ENCODE measurements at regions not wholly inside any gene's neighbourhood (a gene's known extent, or its start where the extent isn't known, plus 50 kb on each side); places are given as distances from the start of the nearest gene placed in this dataset.

DNA sequence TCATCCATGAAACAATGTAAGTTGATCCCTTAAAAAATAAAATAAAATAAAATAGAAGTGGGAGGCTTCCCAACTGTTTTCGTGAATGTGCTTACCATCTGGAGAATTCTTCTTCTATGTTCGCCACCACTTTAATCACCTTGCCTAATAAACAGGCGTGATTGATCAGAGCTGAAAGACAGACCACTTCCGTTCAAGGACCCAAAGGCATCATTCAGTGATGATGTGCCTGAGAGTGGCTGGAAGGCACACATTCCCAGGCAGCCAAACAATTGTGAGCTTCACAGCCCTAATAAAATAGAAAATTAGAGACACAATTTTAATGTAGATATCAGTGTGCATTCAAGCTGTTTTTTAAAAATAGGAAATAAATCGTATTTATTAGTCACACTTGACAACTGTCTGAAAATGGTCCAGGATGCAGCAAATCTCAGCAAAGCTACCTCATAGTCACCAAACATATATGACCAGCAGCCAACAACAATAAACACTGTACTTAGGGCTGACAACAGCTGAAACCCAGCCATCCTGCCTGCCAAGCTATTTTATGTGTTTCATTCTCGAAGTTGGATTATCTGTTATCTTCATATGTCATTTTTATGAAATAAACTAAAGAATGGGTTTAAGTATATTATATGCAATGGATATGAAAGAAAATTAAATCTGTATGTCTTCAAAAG is 163.2 kb upstream of the FAM9B start:
- no peak for DNase-seq

DNA sequence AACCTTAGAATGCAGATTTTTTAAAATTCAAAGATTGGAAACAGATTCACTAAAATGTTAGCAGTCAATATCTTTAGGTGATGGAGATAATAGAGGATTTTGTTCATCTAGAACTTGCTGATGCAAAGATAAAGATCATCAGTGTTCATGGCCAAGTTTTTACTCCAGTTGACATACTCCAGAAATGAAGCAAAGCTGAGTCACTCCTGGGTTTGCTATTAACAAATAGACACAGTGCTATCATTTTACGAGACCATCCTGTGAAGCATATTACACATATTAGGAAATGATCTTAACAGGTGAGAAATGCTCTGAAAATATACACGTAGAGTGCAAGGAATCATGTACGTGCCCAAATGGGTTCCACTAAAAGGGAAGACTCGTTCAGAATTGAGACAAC is 170.6 kb upstream of the FAM9B start:
- DNase-seq = no peak

- DNase-seq = no peak
Measured at GRCh38 chrX:9205599-9206223, 171.8 kb upstream of the FAM9B start.

DNA sequence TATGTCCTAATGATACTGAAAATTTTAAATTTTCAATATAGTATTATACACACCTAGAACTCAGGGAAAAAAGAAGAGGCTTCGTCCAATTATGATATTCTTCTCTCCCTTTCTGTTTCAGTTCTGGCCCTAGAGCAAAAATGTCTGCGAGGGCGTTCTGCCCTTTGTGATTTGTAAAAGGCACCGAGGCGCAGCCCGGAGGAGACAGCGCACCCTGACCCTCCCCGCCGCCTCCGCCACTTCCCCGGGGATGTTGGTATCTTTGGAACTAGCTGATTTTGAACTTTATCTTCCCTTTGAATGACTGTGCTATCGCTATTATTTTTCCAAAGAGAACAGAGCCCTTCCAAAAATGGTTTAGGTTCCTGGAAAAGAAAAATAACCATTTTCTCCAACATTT is 173.2 kb upstream of the FAM9B start:
- no peak for DNase-seq

DNA sequence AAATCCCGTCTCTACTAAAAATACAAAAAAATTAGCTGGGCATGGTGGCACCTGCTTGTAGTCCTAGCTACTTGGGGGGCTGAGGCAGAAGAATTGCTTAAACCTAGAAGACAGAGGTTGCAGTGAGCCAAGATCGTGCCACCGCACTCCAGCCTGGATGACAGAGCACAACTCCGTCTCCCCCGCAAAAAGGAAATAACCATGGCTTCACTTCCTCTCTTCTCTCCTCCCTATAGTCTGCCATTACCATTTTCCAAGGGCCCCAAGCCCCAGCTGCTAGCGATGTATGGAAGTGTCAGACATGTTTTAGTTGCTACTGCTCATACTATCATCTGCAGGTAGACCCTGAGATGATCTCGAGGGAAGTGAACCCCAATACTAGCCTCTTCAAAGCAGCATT is 177.3 kb upstream of the FAM9B start:
- no peak for DNase-seq

DNA sequence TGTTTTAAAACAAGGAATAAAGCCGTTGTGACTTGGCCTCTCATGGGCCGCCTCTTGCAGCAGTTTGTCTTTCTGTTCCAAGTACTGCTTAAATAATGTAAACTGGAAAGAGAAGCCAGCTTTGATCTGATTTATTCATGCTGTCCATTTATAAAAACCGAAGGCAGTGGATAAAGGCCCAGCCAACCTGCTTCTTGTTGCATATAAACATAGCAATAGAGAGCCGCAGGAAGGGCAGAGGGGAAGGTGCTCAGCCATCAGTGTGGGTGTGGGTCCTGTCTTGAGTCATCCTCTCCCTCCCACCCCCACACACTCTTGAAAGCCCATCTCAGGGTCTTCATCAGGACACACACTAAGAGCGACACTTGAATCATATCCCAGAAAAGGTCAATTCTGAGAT is 187.9 kb upstream of the FAM9B start:
- no peak for DNase-seq

- no peak for DNase-seq
Measured at GRCh38 chrX:9222299-9222698, 188.4 kb upstream of the FAM9B start.

DNA sequence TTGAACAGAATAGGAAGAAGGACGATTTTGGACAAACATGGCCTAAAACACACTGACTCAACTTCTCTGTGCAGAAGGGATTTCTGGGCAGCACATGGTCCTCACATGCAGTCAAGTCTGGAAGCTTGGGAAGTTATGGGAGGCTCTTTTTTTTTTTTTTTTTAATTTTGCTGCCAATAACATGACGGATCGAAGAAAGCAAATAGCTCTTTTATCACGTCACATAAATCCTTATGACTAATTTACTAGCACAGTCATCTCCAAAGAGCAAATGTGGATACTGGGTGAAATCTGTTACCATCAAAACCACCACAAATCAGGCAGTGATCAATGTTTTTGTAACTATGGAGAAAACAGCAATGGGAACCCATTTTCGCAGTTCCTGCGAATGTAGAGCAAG is 193.3 kb upstream of the FAM9B start:
- no peak for DNase-seq

- no peak for DNase-seq
Measured at GRCh38 chrX:9231491-9231890, 197.6 kb upstream of the FAM9B start.

DNA sequence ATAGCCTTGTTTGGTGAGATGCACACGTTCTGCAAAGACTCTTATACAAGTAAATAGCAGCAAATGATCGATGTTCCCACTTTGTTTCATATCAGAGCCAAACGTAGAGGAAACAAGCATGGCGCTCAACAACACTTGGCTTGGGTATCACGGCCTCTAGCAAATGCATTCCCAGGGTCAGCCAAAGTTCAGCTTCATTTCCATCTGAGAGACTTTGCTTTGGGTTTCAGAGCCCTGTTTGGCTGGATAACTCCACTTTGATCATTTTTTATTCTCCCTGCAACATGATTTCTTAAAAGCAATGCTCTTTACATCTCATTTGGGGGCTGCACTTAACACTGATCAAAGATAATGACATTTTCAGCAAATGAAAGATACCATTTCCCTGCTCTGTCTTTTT is 199.2 kb upstream of the FAM9B start:
- DNase-seq = no peak

DNA sequence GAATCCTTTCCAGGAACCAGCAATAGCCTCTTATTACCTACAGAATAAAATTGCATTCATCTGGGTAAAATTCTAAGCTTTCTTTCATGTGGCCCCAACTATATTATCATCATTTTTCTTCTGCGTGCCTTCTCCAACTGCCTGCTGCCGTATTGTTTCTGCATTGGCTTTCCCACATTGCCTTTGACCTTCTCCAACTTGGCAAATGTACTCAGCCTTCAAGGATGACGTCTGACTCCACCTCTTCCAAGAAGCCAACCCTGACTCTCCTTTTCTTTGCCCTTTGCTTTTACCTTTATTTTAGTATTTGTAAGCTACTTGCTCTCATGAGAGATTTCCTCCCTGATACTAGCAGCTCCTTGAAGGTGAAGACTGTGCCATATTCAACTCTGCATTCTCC is 200.4 kb upstream of the FAM9B start:
- DNase-seq = no peak

DNA sequence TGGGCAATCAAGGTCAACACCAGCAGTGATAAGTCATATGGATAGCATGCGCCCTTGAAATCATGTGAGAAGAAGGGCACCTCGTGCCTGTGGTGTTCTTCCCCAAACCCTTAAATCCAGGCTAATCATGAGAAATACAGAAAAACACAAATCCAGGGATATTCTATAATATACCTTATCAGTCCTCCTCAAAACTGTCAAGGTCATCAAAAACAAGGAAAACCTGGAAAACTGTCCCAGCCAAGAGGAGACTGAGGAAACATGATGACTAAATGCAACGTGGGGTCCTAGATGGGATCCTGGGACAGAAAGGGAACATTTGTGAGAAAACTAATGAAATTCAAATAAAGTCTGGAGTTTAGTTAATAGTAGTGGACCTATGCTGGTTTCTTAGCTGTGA is 201.8 kb upstream of the FAM9B start:
- no peak for DNase-seq

DNA sequence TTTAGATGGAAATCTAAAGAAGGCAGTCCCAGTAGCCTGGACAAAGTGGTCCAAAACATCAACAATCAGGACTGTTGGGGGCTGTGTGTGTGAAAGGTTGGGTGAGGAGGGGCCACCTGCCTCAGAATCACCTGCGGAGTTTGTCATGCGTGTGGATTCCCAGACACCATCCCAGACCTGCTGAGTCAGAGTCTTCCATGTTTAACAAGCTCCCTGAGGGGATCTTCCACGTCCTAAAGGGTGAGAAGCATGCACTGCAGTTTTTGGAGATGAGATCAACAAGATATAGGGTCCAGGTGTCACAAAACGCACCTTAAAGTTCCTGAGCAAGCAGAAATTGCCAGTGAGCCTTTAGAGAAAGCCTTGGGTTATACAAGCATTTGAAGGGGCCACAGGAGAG is 207.0 kb upstream of the FAM9B start:
- DNase-seq = no peak

DNA sequence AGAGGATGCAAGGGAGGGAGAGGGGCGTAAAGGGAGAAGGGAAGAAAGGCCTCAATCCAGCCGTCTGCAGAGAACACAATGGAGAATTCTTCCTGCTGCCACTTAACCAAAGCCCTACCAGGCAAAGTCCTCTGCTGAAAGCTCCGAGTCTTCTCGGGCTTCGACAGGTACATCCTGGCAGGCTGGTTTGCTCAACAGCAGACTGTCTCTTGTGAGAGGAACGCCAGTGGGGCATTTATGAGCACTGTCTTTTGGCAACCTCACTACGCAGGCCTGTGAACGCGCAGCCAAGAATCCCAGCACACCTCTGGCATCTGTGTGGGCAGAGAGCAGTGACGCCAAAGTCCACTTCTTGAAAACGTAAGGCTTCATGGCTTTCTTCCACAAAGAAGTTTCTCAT is 207.5 kb upstream of the FAM9B start:
- DNase-seq = no peak

- no peak for DNase-seq
Measured at GRCh38 chrX:9249051-9249846, 215.3 kb upstream of the FAM9B start.

GRCh38 chrX:9252182-9252581 is 212.7 kb upstream of the TBL1X start:
- no peak for DNase-seq

DNA sequence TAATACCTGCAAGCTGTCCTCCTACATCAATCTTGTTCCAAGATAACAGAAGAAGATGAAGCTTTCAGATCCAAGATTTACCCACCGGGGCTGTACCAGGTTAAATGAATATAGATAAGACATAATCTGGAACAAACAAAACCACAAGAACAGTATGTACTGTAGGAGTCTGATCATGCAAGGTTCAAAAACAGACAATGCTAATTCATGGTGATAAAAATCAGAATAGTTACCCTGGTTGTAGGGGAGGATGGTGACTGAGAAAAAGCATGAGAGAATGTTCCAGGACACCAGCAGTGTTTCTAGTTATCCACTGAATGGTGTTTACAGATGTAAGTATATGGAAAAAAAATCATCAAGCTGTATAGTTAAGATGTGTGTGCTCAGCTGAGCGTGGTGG is 211.6 kb upstream of the TBL1X start:
- no peak for DNase-seq

DNA sequence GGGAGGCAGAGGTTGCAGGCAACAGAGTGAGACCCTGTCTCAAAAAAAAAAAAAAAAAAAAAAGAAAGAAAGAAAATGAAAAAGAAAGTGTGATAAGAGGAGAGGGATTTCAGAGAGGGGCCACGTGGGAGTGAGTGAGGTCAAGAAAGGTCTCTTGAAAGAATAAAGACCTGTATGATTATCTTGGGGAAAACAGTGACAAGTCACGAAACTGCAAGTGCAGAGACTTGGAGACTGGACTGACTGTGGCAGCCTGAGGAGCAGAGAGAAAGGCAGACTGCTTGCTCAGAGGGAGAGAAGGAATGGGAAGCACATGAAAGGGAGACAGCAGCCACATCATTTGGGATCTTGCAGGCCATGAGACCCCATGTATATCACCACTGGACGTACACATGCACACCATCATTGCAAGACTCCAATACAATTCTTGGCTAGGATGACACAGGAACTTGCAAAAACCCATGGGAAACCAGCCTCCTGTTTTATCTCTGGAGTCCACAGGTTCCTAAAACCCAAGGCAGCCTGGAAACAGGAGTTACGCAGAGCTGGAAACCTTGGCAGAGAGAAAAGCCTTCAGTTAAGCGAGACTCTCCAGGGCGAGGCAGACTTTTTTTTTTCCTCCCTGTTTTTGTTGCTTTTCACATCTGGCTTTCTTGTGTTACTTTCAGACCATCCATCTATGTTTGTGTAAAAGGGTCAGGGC is 207.0 kb upstream of the TBL1X start:
- DNase-seq = no peak

- no peak for DNase-seq
Measured at GRCh38 chrX:9258421-9259104, 206.3 kb upstream of the TBL1X start.

DNA sequence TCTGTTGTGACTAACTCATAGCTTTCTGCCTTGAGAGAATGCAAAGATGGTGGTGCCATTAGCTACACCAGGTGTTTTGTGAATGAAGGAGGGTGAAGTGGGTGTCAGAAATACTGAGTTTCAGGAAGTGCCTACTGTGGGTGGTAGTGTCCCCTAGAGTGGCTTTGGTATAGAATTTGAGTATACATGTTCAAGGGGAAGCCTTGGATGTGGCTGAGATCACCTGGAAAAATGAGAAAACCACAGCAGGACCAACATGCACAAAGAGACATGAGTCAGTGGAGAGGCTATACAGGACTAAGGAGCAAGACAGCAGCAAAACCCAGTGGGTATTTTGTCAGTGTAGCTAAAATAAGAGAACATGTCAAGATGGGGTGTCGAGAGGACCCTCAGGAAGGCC is 204.3 kb upstream of the TBL1X start:
- DNase-seq = no peak

GRCh38 chrX:9267415-9267814 is 197.4 kb upstream of the TBL1X start:
- DNase-seq = no peak

DNA sequence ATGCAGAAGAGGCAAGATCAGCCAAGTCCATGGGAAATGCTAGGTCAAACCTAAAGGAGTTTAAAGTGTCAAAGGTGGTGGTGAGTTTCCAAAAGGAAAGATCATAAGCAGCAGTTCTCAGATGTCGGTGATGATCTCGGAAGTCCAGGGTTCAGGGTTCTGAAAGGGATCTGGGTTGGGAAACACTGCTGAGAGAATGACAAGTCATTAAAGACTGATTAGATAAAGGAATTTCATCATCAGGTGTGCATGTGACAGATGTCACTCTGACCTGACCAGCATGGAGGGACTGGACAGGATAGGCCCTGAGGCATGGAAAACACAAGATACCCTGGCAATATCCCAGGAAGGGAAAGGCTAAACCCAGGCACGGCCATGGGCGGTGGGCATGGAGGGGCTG is 195.7 kb upstream of the TBL1X start:
- no peak for DNase-seq

Measured in NCI-H748 treated with DMSO at 0.1 percent for 48 hours (cell line).